ENCODE measurements at regions not wholly inside any gene's neighbourhood (a gene's known extent, or its start where the extent isn't known, plus 50 kb on each side); places are given as distances from the start of the nearest gene placed in this dataset.

DNA sequence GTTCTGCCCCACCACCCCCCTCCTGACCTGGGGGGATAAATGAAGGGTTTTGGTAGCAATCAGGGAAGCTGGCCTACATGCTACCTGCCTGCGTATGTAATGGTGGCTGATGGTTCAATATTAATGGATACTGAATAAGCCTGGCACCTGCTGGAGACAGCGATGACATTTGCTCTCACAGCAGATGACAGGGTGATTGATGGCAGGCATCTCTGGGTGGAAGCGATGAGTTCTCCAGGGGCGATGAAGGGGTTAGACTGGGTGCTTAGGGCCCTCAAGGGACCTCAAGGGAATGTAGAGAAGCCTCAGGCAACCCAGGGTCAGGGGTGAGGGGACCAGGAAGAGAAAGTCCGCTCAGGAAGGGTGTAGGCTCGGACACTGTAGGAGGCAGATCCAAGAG lies 107.7 kb upstream of the MLN start:
- TF ChIP-seq, protein P1, sequence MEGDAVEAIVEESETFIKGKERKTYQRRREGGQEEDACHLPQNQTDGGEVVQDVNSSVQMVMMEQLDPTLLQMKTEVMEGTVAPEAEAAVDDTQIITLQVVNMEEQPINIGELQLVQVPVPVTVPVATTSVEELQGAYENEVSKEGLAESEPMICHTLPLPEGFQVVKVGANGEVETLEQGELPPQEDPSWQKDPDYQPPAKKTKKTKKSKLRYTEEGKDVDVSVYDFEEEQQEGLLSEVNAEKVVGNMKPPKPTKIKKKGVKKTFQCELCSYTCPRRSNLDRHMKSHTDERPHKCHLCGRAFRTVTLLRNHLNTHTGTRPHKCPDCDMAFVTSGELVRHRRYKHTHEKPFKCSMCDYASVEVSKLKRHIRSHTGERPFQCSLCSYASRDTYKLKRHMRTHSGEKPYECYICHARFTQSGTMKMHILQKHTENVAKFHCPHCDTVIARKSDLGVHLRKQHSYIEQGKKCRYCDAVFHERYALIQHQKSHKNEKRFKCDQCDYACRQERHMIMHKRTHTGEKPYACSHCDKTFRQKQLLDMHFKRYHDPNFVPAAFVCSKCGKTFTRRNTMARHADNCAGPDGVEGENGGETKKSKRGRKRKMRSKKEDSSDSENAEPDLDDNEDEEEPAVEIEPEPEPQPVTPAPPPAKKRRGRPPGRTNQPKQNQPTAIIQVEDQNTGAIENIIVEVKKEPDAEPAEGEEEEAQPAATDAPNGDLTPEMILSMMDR (IDR thresholded peaks at IDR 0.05; ENCODE audit: low read length), result no peak
- TF ChIP-seq EZH2 (IDR thresholded peaks at IDR 0.05; ENCODE audit: borderline replicate concordance, low read length), result no peak

Measured in OCI-LY1 (cell line).